ENCODE measurements at regions not wholly inside any gene's neighbourhood (a gene's known extent, or its start where the extent isn't known, plus 50 kb on each side); places are given as distances from the start of the nearest gene placed in this dataset.

DNA sequence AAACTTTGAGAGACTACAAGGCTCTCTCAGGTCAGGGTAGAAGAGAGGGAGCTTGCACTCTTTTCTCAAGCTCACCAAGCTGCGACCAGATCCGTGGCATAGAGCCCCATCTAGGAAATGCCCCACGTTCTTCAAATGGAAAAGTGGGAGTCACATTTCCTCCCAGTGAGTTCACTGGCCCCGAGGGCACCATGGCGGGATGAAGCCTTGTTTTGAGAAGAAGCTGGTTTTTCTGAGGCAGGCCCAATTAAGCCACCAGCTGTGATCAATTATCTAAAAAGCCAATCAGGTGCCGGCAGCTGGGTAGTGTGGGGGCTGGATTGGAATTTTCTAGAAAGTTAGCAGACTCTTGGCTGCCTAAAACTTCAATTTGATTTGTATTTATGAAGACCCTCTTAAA lies 101.4 kb downstream of the ZNF365 start:
- TF ChIP-seq CTCF (IDR thresholded peaks at IDR 0.05; ENCODE audit: low read depth, low read length) (no peak), POLR2A (IDR thresholded peaks at IDR 0.05; ENCODE audit: extremely low read depth, insufficient read length) (no peak)
- TF ChIP-seq, protein P1, sequence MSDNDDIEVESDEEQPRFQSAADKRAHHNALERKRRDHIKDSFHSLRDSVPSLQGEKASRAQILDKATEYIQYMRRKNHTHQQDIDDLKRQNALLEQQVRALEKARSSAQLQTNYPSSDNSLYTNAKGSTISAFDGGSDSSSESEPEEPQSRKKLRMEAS (IDR thresholded peaks at IDR 0.05; ENCODE audit: low read depth, low read length), result no peak
